ENCODE measurements at regions not wholly inside any gene's neighbourhood (a gene's known extent, or its start where the extent isn't known, plus 50 kb on each side); places are given as distances from the start of the nearest gene placed in this dataset.

DNA sequence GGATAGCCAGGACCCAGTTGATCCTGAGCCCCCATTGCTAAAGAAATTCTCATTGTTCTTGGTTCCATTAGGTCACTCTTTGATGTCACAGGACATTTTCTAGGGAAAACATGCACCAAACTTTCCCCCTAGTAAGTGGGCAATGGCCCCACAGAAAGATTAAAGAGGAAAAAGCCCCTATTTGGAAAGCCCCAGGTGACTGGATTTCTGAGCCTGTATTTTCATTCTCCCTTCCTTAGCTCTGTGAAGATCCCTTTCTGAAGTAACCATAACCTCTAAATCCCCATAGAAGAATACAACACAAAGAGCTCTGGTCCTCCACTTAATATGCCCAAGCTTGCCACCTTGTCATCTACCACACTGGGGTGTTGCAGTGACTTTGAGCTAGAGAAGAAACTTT lies 232.3 kb upstream of the FGGY start:
- TF ChIP-seq, protein P1, sequence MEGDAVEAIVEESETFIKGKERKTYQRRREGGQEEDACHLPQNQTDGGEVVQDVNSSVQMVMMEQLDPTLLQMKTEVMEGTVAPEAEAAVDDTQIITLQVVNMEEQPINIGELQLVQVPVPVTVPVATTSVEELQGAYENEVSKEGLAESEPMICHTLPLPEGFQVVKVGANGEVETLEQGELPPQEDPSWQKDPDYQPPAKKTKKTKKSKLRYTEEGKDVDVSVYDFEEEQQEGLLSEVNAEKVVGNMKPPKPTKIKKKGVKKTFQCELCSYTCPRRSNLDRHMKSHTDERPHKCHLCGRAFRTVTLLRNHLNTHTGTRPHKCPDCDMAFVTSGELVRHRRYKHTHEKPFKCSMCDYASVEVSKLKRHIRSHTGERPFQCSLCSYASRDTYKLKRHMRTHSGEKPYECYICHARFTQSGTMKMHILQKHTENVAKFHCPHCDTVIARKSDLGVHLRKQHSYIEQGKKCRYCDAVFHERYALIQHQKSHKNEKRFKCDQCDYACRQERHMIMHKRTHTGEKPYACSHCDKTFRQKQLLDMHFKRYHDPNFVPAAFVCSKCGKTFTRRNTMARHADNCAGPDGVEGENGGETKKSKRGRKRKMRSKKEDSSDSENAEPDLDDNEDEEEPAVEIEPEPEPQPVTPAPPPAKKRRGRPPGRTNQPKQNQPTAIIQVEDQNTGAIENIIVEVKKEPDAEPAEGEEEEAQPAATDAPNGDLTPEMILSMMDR (IDR thresholded peaks at IDR 0.05), result no peak
- TF ChIP-seq POLR2A (IDR thresholded peaks at IDR 0.05), result no peak
